OCI-LY1 (cell line): ENCODE measurements at regions not wholly inside any gene's neighbourhood (a gene's known extent, or its start where the extent isn't known, plus 50 kb on each side); places are given as distances from the start of the nearest gene placed in this dataset.

Experiments used
- H2AFZ ChIP-seq: fragments of 200-600 bp; sonication (generic), shearing (Covaris generic); 2 replicates; pipeline ENCODE4 v1.6.0; 2014; ENCODE audit warnings: antibody characterized with exemption, mild to moderate bottlenecking, low read length
- H3F3A ChIP-seq: fragments of 200-600 bp; sonication (generic), shearing (Covaris generic); 2 replicates; pipeline ENCODE4 v1.6.0; 2014; ENCODE audit warnings: mild to moderate bottlenecking, antibody characterized with exemption, low read length, moderate library complexity; ENCODE audit not compliant: insufficient read depth
- H3K27ac ChIP-seq: fragments of 200-600 bp; sonication (generic); 2 replicates; pipeline ENCODE4 v1.5.1; 2014; ENCODE audit warnings: low read length, mixed run types, mild to moderate bottlenecking, low read depth; ENCODE audit not compliant: poor library complexity, severe bottlenecking
- H3K27me3 ChIP-seq: fragments of 200-600 bp; sonication (generic); 2 replicates; pipeline ENCODE4 v1.6.0; 2014; ENCODE audit warnings: antibody characterized with exemption, mild to moderate bottlenecking, low read length, moderate library complexity; ENCODE audit not compliant: insufficient read depth
- H3K36me3 ChIP-seq: fragments of 200-600 bp; sonication (generic); 2 replicates; pipeline ENCODE4 v1.6.1; 2014; ENCODE audit warnings: mild to moderate bottlenecking, antibody characterized with exemption, low read length, moderate library complexity, mixed read lengths; ENCODE audit not compliant: insufficient read depth
- H3K4me1 ChIP-seq: fragments of 200-600 bp; sonication (generic); 2 replicates; pipeline ENCODE4 v1.5.1; 2014; ENCODE audit warnings: mild to moderate bottlenecking, low read length, moderate library complexity; ENCODE audit not compliant: insufficient read depth, severe bottlenecking
- H3K4me2 ChIP-seq: fragments of 200-600 bp; sonication (generic), shearing (Covaris generic); 2 replicates; pipeline ENCODE4 v1.6.1; 2014; ENCODE audit warnings: low read length
- H3K4me3 ChIP-seq: fragments of 200-600 bp; sonication (generic); 2 replicates; pipeline ENCODE4 v1.5.1; 2014; ENCODE audit warnings: low read length, low read depth, mild to moderate bottlenecking, mixed read lengths; ENCODE audit not compliant: poor library complexity, severe bottlenecking
- H3K79me2 ChIP-seq: fragments of 200-600 bp; shearing (Covaris generic); 2 replicates; pipeline ENCODE4 v1.6.1; 2016; ENCODE audit warnings: mixed run types, low read length, mixed read lengths; ENCODE audit not compliant: insufficient read depth
- H3K9ac ChIP-seq: fragments of 200-600 bp; sonication (generic), shearing (Covaris generic); 2 replicates; pipeline ENCODE4 v1.6.1; 2014; ENCODE audit warnings: mild to moderate bottlenecking, low read length, mixed read lengths
- H3K9me2 ChIP-seq: fragments of 200-600 bp; sonication (generic), shearing (Covaris generic); 2 replicates; pipeline ENCODE4 v1.6.1; 2014; ENCODE audit warnings: low read depth, mild to moderate bottlenecking, low read length, mixed read lengths
- H3K9me3 ChIP-seq: fragments of 200-600 bp; shearing (Covaris generic); 2 replicates; pipeline ENCODE4 v1.6.1; 2014; ENCODE audit warnings: low read length, mixed read lengths
- H4K20me1 ChIP-seq: fragments of 200-600 bp; sonication (generic), shearing (Covaris generic); 2 replicates; pipeline ENCODE4 v1.6.0; 2016; ENCODE audit warnings: mild to moderate bottlenecking, low read length; ENCODE audit not compliant: insufficient read depth
- CTCF ChIP-seq: fragments of 200-600 bp; sonication (generic), shearing (Covaris generic); IDR thresholded peaks from 2 replicates; pipeline ENCODE4 v1.5.1; 2017; ENCODE audit warnings: mild to moderate bottlenecking, antibody characterized with exemption, low read length, moderate library complexity, mixed read lengths
- EZH2 ChIP-seq: fragments of 200-600 bp; sonication (generic), shearing (Covaris generic); IDR thresholded peaks from 2 replicates; pipeline ENCODE4 v1.8.0; 2017; ENCODE audit warnings: borderline replicate concordance, mixed run types, mild to moderate bottlenecking, antibody characterized with exemption, low read length, moderate library complexity, mixed read lengths

GRCh38 chr16:65583498-65583897 lies 461.6 kb upstream of the CDH11 start:
- Histone ChIP-seq H3K9me3 (no peaks in the 10 kb centered on the region), H3K27me3 (no peaks in the 10 kb centered on the region), H3K4me1 (no peaks in the 10 kb centered on the region), H4K20me1 (no peaks in the 10 kb centered on the region), H3K9me2 (no peaks in the 10 kb centered on the region), H3K27ac (no peak overlapping the region), H3K4me3 (no peak overlapping the region), H3K9ac (no peak overlapping the region), H2AFZ (no peak overlapping the region), H3K36me3 (no peaks in the 10 kb centered on the region), H3K4me2 (no peak overlapping the region), H3K79me2 (no peaks in the 10 kb centered on the region), H3F3A (no peaks in the 10 kb centered on the region)
- TF ChIP-seq CTCF (no peak), EZH2 (no peak)

- Histone ChIP-seq H3K9ac (no peak overlapping the region), H2AFZ (no peak overlapping the region), H3K79me2 (no peaks in the 10 kb centered on the region), H3K4me3 (no peak overlapping the region), H3K4me1 (no peaks in the 10 kb centered on the region), H3K9me3 (no peaks in the 10 kb centered on the region), H4K20me1 (no peaks in the 10 kb centered on the region), H3K36me3 (no peaks in the 10 kb centered on the region), H3K27me3 (no peaks in the 10 kb centered on the region), H3K27ac (no peak overlapping the region), H3K4me2 (no peak overlapping the region), H3F3A (no peaks in the 10 kb centered on the region), H3K9me2 (no peaks in the 10 kb centered on the region)
- no peak for TF ChIP-seq EZH2
- no peak for TF ChIP-seq CTCF
These were observed 457.2 kb upstream of the CDH11 start for GRCh38 chr16:65579050-65579449.

GRCh38 chr16:65576631-65577030 lies 454.8 kb upstream of the CDH11 start:
- Histone ChIP-seq H3K4me1 (no peaks in the 10 kb centered on the region), H3K4me2 (no peak overlapping the region), H3K27ac (no peak overlapping the region), H4K20me1 (no peaks in the 10 kb centered on the region), H3F3A (no peaks in the 10 kb centered on the region), H3K27me3 (no peaks in the 10 kb centered on the region), H3K4me3 (no peak overlapping the region), H3K79me2 (no peaks in the 10 kb centered on the region), H3K9me2 (no peaks in the 10 kb centered on the region), H3K36me3 (no peaks in the 10 kb centered on the region), H2AFZ (no peak overlapping the region), H3K9me3 (no peaks in the 10 kb centered on the region), H3K9ac (no peak overlapping the region)
- no peak for TF ChIP-seq EZH2
- no peak for TF ChIP-seq CTCF
